HEK293T (cell line): ENCODE measurements at regions not wholly inside any gene's neighbourhood (a gene's known extent, or its start where the extent isn't known, plus 50 kb on each side); places are given as distances from the start of the nearest gene placed in this dataset.

ENCODE experiments used
- CTCF ChIA-PET: fragments of 350-600 bp; formaldehyde crosslinking; extraction: SDS; loops from one replicate; lab custom pipeline; 2021; ENCODE audit warnings: antibody characterized with exemption, inconsistent platforms; lab: Yijun Ruan, JAX
- POLR2A ChIA-PET: fragments of 350-600 bp; formaldehyde crosslinking; extraction: SDS; loops from one replicate; lab custom pipeline; 2020; ENCODE audit warnings: antibody characterized with exemption, inconsistent platforms; lab: Yijun Ruan, JAX
- DNase-seq: peaks from one replicate; pipeline ENCODE4 v3.0.0; 2012; ENCODE audit warnings: mixed read lengths; ENCODE audit errors: extremely low spot score
- ARNT ChIP-seq: fragments of 450-650 bp; IDR thresholded peaks from 2 replicates; pipeline ENCODE4 v1.6.1; 2017; ENCODE audit warnings: mild to moderate bottlenecking
- BHLHE40 ChIP-seq: fragments of 450-650 bp; IDR thresholded peaks from 2 replicates; pipeline ENCODE4 v1.6.1; 2016; ENCODE audit warnings: mild to moderate bottlenecking, moderate library complexity, borderline replicate concordance
- CTBP1 ChIP-seq: fragments of 450-650 bp; IDR thresholded peaks from 2 replicates; pipeline ENCODE4 v1.6.1; 2016; ENCODE audit warnings: borderline replicate concordance
- ELF4 ChIP-seq: fragments of 450-650 bp; IDR thresholded peaks from 2 replicates; pipeline ENCODE4 v1.6.1; 2017; ENCODE audit warnings: antibody characterized with exemption
- FOXA1 ChIP-seq: fragments of 450-650 bp; IDR thresholded peaks from 2 replicates; pipeline ENCODE4 v1.6.1; 2016; ENCODE audit warnings: mild to moderate bottlenecking
- FOXK2 ChIP-seq: fragments of 450-650 bp; IDR thresholded peaks from 2 replicates; pipeline ENCODE4 v1.6.1; 2016; ENCODE audit warnings: mild to moderate bottlenecking
- FOXM1 ChIP-seq: fragments of 450-650 bp; IDR thresholded peaks from 2 replicates; pipeline ENCODE4 v1.6.1; 2017; ENCODE audit warnings: mild to moderate bottlenecking, borderline replicate concordance
- HDGF ChIP-seq: fragments of 450-650 bp; IDR thresholded peaks from 2 replicates; pipeline ENCODE4 v1.6.1; 2017; ENCODE audit warnings: antibody characterized with exemption, borderline replicate concordance
- L3MBTL2 ChIP-seq: fragments of 450-650 bp; conservative IDR thresholded peaks from 2 replicates; pipeline ENCODE4 v1.6.1; 2016; ENCODE audit warnings: mild to moderate bottlenecking
- LEF1 ChIP-seq: fragments of 450-650 bp; IDR thresholded peaks from 2 replicates; pipeline ENCODE4 v1.6.1; 2017; ENCODE audit warnings: mild to moderate bottlenecking, borderline replicate concordance
- NFRKB ChIP-seq: fragments of 450-650 bp; IDR thresholded peaks from 2 replicates; pipeline ENCODE4 v1.6.1; 2016; ENCODE audit warnings: mild to moderate bottlenecking, moderate library complexity
- SP1 ChIP-seq: fragments of 450-650 bp; IDR thresholded peaks from 2 replicates; pipeline ENCODE4 v1.6.1; 2017
- SUZ12 ChIP-seq: fragments of 450-650 bp; IDR thresholded peaks from 2 replicates; pipeline ENCODE4 v1.6.1; 2016; ENCODE audit warnings: mild to moderate bottlenecking
- TARDBP ChIP-seq: fragments of 450-650 bp; IDR thresholded peaks from 2 replicates; pipeline ENCODE4 v1.6.1; 2016
- ZNF384 ChIP-seq: fragments of 450-650 bp; IDR thresholded peaks from 2 replicates; pipeline ENCODE4 v1.6.1; 2016
- TF ChIP-seq, protein P1 (sequence below): fragments of 450-650 bp; IDR thresholded peaks from 2 replicates; pipeline ENCODE4 v1.6.1; 2016

DNA sequence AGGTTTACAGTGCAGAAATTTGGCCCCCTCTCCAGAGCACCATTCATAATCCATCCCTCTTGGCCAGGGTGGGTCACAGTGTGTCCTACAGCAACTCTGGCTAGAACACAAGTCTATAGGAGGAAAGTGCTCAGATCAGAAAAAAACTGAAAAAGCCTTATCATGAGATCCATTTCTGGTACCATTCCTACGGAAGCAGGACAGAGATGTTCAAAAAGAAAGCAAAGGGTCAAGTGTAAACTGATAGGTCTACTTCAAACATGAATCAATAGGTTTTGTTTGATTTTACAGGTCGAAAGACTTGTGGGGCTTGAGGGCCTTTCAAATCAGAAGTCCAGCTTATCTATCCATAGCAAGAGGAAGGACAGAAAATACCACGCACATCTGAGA lies 326.4 kb downstream of the SOX9 start:
- POLR2A ChIA-PET: no interaction called here
- no peak for TF ChIP-seq FOXK2
- TF ChIP-seq TARDBP: no peak
- TF ChIP-seq, protein P1, sequence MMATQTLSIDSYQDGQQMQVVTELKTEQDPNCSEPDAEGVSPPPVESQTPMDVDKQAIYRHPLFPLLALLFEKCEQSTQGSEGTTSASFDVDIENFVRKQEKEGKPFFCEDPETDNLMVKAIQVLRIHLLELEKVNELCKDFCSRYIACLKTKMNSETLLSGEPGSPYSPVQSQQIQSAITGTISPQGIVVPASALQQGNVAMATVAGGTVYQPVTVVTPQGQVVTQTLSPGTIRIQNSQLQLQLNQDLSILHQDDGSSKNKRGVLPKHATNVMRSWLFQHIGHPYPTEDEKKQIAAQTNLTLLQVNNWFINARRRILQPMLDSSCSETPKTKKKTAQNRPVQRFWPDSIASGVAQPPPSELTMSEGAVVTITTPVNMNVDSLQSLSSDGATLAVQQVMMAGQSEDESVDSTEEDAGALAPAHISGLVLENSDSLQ: no peak
- TF ChIP-seq HDGF: no peak
- TF ChIP-seq ZNF384: no peak
- no peak for TF ChIP-seq ELF4
- no peak for TF ChIP-seq SUZ12
- TF ChIP-seq SP1: no peak
- no peak for TF ChIP-seq CTBP1
- no peak for TF ChIP-seq ARNT
- TF ChIP-seq BHLHE40: no peak
- TF ChIP-seq L3MBTL2: no peak
- TF ChIP-seq FOXA1: no peak
- CTCF ChIA-PET: no interaction called here
- DNase-seq: no peak

DNA sequence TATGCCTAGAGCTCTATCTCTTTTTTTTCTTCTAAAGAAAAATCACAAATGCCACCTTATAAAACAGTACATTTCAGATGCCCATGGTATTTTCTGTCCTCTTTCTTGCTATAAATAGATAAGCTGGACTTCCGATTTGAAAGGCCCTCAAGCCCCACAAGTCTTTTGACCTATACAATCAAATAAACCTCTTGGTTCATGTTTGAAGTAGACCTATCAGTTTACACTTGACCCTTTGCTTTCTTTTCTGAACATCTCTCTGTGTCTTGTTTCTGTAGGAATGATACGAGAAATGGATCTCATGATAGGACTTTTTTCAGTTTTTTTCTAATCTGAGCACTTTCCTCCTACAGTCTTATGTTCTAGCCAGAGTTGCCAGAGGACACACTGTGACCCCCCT lies 327.2 kb downstream of the SOX9 start:
- no peak for DNase-seq
- TF ChIP-seq ZNF384 (no peak), LEF1 (no peak), FOXA1 (no peak), FOXM1 (no peak), ARNT (no peak), SP1 (no peak), BHLHE40 (no peak), FOXK2 (no peak)
- POLR2A ChIA-PET: no interaction called here
- CTCF ChIA-PET: interaction anchor here (1.0 kb wide), 1 partner anchor 13 kb away, joined by 3 read pairs; no protein-coding TSS in a partner anchor

DNA sequence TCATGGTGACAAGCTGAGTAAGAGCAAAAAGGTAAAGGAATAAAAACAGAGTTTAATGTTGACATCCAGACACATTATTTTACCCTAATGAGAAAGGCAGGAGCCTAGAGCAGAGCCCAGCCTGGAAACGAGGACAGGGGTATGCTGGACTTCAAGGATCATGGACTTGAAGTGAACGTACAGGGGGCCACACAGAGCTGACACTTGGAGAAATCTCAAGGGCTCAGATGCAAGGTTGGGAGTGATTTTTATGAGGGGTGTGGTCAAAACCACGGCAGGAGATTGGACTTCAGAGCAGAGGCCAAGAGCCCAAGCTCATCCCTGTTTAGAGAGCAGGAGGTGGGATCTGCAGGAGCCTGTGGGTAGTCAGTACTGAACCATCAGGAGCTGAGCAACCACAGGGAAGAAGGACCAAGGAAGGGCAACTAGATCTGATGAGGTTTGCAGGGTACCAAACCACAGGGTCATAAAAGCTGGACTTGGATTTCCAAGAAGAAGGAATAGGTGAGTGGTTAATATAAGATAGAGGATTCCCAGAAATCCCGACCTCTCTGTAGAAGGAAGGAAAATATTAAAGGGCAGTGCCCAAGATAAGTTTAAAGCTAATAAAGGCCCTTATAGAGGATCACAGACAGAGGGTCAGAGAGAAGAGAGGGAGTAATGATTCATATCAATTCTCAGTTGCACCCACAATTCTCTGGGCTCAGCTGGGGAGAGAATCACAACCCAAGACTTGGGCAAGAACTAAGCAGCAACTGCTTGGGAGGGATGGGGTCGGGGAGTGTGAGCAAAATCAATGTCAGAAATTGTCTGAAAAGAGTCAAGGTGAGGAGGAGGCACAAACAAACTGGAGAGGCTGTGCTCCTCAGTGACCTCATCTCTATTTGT lies 331.7 kb downstream of the SOX9 start:
- no peak for DNase-seq
- POLR2A ChIA-PET: no interaction called here
- TF ChIP-seq ELF4: no peak
- TF ChIP-seq FOXM1: no peak
- TF ChIP-seq CTBP1: no peak
- no peak for TF ChIP-seq BHLHE40
- no peak for TF ChIP-seq L3MBTL2
- no peak for TF ChIP-seq LEF1
- no peak for TF ChIP-seq HDGF
- no peak for TF ChIP-seq ZNF384
- TF ChIP-seq NFRKB: no peak
- no peak for TF ChIP-seq TARDBP
- TF ChIP-seq, protein P1: no peak
- no peak for TF ChIP-seq FOXK2
- TF ChIP-seq ARNT: no peak
- CTCF ChIA-PET: no interaction called here

DNA sequence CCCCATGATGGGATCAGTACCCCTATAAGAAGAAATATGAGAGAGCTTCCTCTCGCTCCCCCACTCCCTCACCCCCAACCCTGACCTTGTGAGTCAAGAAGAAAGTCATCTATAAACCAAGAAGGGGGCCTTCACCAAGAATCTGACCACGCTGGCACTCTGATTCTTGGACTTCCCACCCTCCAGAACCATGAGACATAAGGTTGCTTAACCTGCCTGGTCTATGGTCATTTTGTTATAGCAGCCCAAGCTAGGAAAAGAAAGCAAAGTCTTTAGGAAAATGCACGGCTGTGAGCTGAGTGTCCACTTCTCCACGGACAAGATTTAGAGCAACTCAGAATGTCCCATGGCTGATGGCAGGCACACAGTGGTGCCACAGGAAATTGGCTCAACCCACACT lies 333.5 kb downstream of the SOX9 start:
- ChIA-PET POLR2A (no interaction called here), CTCF (no interaction called here)
- no peak for DNase-seq
- TF ChIP-seq, protein P1: no peak
- TF ChIP-seq HDGF (no peak), ZNF384 (no peak), ARNT (no peak), SP1 (no peak), ELF4 (no peak), FOXK2 (no peak), NFRKB (no peak), TARDBP (no peak), SUZ12 (no peak), BHLHE40 (no peak), FOXA1 (no peak), L3MBTL2 (no peak)

DNA sequence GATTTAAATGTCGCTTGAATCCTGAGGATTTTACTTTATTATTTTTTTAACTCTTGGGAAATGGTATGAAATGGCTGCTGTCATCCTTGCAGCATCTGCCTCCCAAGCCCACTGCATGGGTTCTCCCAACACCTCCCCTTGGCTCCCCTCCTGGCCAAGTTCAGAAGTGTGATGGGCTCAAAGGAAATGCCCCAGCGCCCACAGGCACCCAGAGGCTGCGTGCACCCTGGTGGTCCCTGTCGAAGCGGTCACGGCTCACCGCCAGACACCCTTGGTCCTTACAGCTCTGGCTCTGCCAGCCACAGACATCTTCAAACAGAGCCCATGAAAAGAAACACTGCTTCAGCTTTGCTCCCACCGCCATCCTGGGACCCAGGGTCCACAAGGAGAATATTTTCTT lies 334.7 kb downstream of the SOX9 start:
- CTCF ChIA-PET: interaction anchor here (0.7 kb wide), 1 partner anchor 402 kb away, joined by 3 read pairs; no protein-coding TSS in a partner anchor
- POLR2A ChIA-PET: no interaction called here

More for the DNA sequence above, 334.7 kb downstream of the SOX9 start:
- TF ChIP-seq FOXK2: no peak
- TF ChIP-seq ELF4: no peak
- TF ChIP-seq, protein P1: no peak
- no peak for TF ChIP-seq FOXM1
- TF ChIP-seq L3MBTL2: no peak
- no peak for TF ChIP-seq SUZ12
- no peak for TF ChIP-seq ZNF384
- no peak for TF ChIP-seq BHLHE40
- no peak for TF ChIP-seq TARDBP
- TF ChIP-seq FOXA1: no peak
- no peak for TF ChIP-seq ARNT
- no peak for TF ChIP-seq HDGF
- DNase-seq: no peak
